H1 (cell line): ENCODE measurements at regions not wholly inside any gene's neighbourhood (a gene's known extent, or its start where the extent isn't known, plus 50 kb on each side); places are given as distances from the start of the nearest gene placed in this dataset.

ENCODE experiments used
- ASH2L ChIP-seq: fragments of 200-600, 300-600 bp; sonication (generic); IDR thresholded peaks from one replicate; pipeline ENCODE4 v1.7.1; 2017; ENCODE audit warnings: low read length
- ATF3 ChIP-seq: IDR thresholded peaks from 2 replicates; pipeline ENCODE4 v1.6.1; 2011; ENCODE audit warnings: low read depth, mild to moderate bottlenecking, low read length; ENCODE audit not compliant: insufficient read depth
- POLR2AphosphoS5 ChIP-seq: IDR thresholded peaks from 2 replicates; pipeline ENCODE4 v1.6.1; 2011; ENCODE audit warnings: low read depth, low read length
- RFX5 ChIP-seq: IDR thresholded peaks from 2 replicates; pipeline ENCODE4 v1.6.1; 2011; ENCODE audit warnings: low read depth, low read length, improper control_type of control experiment, borderline replicate concordance
- RNF2 ChIP-seq: fragments of 200-900, 300-1000 bp; sonication (generic); IDR thresholded peaks from 2 replicates; pipeline ENCODE4 v1.7.1; 2016; ENCODE audit warnings: borderline replicate concordance, low read depth, mild to moderate bottlenecking, antibody characterized with exemption, low read length; ENCODE audit not compliant: poor library complexity, severe bottlenecking; ENCODE audit errors: missing control alignments
- SP1 ChIP-seq: IDR thresholded peaks from 2 replicates; pipeline ENCODE4 v1.6.1; 2011; ENCODE audit warnings: low read depth, low read length

GRCh38 chr3:194828926-194829325 lies 143.2 kb downstream of the FAM43A start (continued):
- TF ChIP-seq ASH2L (no peak), SP1 (no peak), RFX5 (no peak), ATF3 (no peak), RNF2 (no peak), POLR2AphosphoS5 (no peak)
